NOMO-1 treated with dmso at 0.1 percent for 144 hours (cell line): ENCODE measurements at regions not wholly inside any gene's neighbourhood (a gene's known extent, or its start where the extent isn't known, plus 50 kb on each side); places are given as distances from the start of the nearest gene placed in this dataset.

Source experiments
- DNase-seq: peaks from one replicate; lab custom pipeline; 2025; ENCODE audit not compliant: unreplicated experiment; lab: John Stamatoyannopoulos, UW

DNA sequence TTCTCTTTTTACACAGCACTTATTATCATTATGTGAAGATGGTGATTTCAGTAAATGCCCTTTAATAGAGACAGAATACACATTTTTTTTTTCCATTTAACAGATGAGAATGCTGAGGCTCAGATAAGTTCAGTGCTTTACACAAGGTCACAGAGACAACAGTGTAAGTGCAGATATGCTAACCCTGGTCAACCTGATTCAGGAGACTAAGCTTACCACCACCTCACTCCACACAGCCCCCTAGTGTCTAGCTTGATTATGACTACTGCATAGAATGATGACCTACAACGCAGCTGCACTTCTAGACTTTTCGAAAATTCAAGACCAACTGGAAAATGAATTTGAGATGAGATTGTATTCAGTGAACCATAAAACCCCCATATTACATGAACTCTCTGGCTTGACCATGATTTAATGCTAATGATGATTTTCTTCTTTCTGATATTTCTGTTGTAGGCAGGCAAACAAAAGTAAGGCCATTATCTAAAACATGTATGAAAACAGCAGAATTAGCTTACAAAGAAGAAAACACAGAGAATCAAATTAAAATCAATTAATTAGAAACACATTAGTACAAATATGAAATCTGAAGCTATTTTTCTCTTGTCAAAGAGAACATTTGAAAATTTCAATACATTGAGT is 212.1 kb upstream of the PHACTR1 start:
- no peak for DNase-seq

DNA sequence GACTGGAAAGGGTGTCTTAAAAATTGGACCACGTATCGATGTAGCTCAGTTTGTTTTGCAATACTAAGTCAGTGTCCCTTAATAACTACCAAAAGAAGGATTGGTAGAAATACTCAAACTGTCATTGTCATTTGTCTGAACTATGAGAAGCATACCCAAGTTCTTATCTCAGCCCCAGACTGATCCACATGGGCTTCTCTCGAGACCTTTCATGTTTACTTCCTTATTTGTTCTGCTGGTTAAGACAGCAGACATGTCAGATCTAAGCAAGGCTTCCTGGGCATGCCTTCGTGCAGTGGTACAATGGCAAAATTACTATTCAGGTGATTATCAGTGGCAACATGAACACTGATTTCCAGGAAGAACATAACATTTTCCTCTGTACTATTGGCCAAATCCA is 211.1 kb upstream of the PHACTR1 start:
- no peak for DNase-seq

DNA sequence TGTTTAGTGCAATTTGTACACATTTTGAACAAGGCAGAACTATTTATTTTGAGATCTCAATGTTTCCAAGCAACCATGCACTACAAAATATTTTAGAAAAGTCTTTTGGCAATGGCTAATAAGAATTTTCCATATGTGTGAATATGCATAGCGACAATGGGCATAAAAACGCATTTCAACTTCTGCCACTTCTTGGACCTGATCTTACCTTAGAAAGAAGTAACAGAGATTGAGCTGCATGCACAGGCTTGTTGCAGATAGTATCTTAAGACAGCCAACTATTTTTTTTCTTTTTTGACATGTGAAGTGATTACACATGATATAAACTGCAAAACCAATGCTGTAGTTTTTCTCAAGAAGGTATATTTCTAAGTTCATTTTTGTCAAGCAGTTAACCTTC is 210.4 kb upstream of the PHACTR1 start:
- DNase-seq = no peak

DNA sequence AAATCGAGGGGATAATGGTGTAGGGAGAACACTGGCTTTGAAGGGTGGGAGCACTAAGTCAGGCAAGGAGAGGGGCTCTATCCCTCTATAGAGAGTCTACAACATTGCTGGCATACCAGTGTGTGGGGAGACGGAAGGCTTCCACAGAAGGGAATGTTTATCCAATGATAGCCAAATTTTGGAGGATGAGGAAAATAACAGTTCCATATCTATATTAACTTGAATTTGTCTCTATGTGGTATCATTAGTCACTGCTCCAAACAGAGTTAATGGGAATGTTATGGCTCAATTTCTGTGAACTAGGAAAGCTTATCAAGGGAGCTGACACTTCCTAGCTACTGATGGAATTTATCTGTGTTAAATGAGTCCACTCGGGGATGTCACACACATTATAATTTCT is 208.9 kb upstream of the PHACTR1 start:
- no peak for DNase-seq

DNA sequence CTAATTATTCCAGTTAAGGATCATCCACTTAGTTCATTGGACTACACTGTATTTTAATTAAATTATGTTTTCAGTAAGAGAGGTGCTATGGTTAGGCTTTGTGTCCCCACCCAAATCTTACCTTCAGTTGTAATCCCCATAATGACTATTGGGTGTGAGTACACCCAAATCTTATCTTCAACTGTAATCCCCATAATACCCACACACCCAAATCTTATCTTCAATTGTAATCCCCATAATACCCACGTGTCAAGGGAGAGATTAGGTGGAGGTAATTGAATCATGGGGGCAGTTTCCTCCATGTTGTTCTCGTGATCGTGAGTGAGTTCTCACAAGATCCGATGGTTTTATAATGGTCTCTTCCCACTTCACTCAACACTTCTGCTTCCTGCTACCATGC is 208.0 kb upstream of the PHACTR1 start:
- DNase-seq = no peak

DNA sequence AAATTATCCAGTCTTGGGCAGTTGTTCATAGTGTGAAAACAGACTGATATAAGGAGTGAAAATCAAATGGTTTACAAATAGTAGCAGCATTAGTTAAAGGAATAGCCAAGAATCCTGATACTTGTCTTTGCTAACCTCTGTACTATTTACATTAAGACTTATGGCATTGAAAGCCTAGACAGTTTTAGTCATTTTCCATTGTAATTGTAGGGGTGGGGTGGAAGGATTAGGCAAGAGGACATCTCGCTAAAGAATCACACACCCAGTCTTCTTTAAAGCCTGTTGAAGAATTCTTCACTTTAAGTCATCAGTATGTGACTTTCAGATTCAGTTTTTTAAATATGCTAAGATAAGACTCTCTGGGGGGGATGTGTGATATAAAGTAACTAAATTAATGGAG is 207.5 kb upstream of the PHACTR1 start:
- no peak for DNase-seq

DNA sequence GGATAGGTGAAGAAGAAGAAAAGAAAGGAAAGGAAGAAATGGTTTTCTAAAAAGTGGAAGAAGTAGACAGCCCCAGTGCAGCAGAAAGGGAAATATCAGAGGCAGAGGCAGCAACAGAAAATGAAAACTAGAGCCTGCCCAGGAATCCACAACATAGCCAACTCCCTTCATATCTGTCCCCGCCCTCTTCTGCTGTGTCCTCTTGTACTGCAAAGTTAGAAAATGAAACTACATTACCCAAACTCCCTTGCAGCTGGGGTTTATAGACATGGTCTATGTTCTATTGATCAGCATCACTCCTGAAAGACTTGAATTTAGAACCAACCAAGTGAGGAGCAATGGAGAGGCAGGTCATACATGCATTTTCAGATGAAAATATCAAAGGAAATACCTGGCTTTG is 200.5 kb upstream of the PHACTR1 start:
- DNase-seq = no peak

DNA sequence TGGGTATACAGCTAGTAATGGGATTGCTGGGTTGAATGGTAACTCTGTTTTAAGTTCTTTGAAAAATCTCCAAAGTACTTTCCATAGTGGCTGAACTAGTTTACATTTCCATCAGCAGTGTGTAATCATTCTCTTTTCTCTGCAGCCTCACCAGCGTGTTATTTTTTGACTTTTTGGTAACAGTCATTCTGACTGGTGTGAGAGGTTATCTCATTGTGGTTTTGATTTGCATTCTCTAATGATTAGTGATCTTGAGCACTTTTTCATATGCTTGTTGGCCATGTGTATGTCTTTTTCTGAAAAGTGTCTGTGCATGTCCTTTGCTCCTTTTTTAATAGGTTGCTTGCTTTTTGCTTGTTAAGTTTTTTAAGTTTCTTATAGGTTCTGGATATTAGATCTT is 194.2 kb upstream of the PHACTR1 start:
- no peak for DNase-seq

DNA sequence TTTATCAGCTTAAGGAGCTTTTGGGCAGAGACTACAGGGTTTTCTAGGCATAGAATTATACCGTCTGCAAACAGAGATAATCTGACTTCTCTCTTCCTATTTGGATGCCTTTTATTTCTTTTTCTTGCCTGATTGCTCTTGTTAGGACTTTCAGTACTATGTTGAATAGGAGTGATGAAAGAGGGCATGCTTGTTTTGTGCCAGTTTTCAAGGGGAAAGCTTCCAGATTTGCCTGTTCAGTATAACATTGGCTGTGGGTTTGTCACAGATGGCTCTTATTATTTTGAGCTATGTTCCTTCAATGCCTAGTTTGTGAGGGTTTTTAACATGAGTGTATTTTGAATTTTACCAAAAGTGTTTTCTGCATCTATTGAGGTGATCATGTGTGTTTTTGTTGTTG is 192.8 kb upstream of the PHACTR1 start:
- no peak for DNase-seq

DNA sequence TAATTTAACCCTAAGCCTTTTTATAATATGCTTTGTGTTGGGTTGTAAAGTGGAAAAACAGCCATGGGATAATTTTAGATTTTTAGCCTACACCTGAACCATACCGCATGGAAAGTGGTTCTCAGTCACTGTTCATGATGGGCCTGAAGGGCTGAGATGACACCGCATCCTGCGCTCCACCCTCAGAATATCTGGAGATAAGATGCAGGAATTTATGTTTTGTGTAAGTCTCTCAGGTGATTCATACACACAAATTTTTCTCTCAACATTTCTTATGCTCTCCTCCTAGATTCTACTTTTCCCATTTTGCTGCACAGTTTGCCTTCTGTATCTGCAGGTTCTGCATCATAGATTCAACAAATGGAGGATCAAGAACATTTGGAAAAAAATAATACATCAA is 191.3 kb upstream of the PHACTR1 start:
- no peak for DNase-seq

DNA sequence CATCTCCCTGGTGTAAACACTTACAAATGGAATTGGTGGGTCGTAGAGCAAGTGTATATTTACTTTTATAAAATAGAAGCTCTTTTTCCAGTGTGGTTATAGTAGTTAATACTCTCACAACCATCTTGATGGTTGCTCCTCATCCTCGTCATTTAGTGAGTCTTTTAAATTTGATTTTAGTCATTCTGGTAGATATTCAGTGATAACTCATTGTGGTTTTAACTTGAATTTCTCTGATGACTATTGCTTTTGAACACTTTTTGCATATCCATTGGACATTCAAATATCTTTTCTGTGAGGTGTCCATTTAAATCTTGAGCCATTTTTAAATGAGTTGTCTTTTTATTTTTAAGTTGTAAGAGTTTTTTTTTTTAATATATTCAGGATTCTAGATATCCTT is 189.2 kb upstream of the PHACTR1 start:
- DNase-seq = no peak

DNA sequence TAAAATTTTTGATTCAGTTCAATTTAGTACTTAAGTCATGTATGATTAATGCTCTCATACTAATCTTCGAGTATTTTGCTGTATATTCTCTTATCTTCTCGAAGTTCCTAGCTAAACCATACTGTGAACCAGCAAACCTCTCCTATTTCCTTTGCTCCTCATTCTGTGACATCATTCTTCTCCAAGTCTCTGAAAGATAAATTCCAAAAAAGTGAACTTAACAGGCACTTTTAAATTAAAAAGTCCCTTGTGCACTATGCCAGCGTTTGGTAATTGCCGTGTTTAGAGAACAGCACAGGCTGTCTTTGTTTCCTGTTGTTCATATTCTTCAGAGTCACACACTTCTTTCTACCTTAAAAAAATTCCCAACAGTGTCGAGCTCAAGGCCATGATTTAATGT is 188.4 kb upstream of the PHACTR1 start:
- no peak for DNase-seq

DNA sequence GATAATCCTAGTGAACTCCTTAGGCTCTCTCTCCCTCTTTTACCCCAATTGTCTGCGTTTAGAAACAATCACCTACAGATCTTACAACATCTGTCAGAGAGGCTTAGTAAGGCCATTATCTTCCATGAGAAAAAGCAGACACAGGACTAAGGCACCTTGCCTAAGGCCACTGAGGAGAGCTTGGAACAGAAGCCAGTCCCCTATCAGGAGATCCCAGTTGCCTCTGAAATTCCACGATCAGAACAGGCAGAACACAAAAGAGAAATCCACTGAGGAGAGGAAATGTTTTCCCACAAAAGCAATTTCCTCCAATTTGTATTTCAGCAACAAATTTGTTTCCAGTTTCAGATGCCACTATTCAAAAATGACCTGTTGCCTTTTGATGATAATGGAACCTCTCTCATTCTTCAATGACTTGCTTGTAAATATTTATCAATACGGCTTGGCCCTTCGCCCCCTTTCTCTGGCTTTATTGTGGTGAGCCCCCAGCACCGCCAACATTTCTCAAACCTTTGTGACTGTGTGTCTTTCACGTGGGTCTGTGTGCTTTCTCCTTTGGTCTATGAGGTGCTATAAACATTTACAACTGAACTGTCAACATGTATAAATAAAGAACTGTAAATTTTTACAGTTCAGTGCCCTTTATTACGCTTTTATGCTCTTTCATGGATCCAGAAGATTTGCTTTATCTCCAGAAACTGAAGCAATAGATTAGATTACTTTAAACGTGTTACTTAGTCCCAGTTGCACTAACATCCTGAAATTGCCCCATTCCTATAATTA is 187.8 kb upstream of the PHACTR1 start:
- DNase-seq = no peak

DNA sequence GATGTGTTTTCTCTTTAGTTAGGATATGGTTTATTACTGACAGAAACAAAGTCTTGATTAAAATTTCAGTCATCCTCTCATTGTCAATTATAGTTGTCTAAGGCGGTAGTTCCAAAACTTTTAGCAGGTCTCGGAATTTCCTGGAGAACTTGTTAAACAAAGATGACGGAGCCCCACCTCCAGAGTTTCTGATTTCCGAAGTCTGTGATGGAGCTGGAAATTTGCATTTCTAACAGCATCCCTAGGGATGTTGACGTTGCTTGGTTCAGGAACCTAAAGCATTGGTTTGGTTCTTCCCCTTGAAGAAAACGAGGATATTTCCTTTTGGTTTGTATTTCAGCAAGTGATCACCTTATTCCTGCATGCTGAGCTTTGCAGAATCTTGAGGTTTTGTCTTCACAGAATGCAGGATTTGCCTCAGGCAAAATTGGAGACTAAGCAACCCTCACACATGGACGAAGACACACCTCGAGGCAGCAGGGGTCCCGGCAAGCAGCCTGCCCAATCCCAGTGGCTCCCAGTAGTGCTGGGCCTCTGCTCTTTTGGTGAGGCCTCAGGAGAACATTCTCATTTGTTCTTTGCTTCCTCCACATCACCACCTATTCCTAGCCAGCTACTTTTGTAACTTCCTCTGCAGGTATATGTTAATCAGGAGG is 187.1 kb upstream of the PHACTR1 start:
- no peak for DNase-seq

DNA sequence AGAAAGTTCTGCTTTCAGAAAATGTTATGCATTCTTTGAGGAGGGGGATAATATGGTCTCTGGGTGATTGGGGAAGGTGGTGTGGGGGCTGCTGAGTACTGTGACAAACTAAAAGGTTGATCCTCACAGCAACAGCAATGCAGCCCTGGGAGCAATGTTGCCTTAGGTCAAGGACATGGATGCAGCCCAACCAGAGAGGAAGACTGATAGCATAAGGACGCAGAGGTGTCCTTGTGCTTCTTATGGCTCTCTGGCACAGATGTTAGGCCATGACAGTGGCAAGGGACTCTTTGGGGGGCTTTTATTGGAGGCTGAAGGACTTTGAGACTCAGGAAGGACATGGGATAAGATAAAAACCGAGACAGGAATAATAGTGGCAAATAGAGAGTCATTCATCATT is 186.2 kb upstream of the PHACTR1 start:
- DNase-seq = no peak

DNA sequence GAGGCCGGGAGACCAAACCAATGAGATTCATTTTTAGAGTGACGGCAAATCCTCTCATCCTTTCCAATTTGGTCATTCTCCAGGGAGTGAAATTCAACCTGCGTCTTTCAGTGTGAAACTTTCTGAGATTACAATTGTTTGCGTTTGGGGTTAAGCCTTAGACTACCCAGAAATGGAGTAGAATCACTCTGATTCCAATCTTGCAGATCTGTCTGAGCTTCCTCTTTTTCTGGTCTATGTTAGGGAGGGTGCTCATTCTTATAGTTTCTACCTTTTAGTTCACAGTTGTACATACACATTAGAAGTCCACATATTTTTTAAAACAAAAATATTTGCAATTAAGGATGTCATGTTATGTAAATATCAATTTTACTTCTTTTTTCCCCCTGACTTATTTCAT is 183.0 kb upstream of the PHACTR1 start:
- DNase-seq = no peak

DNA sequence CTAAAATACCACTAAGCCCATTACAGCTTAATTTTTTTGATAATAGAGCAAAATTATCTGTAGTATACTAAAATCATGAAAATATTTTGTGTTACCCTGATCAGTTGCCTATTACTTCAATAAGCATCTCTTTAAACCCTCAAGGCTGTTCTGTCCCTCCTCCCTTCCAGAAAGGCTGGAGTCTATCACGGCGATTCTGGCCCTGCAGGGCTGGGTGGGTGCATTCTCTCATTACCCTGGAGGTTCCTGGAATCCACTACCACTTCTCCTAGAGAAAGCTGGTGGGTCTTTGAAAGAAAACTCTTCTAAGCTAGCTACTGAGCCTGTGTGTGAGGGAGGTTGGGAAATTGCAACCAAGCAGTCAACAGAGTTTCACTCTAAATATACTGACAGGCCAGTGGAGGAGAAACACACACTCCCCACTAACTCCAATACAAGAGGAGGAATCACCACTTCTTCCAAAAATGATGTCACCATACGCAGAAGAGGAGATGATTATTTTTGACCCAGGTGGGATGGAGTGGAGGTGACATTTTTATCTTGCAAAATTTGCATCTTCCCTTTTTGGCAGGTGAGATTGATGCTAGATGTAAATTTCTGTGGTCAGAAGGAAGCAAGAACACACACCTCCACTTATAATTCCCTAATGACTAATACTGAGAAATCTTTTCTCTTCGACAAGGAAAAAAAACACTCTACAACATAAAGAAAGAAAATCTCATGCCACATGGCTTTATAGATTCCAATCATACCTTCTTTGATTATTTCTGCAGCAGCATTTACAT is 182.3 kb upstream of the PHACTR1 start:
- DNase-seq = no peak

DNA sequence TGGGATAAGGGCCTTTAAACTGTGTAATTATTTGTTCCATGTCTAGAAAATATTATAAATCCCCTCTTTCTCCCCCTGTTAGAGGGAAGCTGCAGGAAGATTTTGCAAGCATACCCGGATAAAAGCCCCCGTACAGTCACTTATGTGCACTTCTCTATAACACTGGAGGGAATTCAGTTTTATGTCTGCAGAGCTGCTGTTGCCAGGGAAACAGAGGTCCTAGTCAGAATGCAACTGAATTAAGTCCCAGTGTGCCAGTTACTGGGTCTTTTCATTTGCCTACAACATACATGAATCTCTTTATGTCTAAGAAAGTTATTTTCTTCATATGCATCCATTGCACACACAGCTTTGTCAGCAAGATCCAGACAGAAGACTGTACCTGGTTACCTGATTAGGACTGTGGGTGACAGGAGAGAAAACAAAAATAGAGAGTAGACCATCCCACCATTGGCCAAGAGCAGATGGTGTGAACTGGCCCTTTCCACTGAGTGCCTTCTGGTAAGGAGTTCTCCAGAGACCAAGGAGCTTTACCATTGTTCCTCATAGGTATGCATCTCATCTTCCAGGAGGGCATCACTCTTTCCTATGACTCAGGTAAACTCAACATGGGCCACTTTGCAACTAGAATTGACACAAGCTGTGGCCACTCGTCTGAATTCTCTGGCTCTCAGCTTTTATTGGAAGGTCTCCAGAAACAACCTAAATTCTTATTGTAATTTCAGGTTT is 180.8 kb upstream of the PHACTR1 start:
- DNase-seq = no peak

DNA sequence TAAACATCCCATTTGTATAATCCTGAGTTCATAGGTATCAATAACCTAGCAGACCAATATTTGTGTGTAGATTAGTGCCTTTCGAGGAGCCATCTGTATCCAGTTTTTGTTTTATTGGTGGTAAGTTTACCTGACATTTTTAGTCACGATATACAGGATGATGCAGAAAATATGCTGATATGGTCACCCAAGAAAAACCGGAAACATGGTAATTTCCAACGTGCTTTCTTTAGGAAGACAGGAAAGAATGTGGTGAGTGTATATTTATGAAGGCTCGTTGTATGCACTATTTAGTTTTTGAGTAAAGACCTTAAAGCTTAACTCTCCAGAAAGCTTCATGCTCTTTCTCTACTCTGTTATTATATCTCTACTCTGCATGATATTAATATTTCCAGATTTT is 180.2 kb upstream of the PHACTR1 start:
- no peak for DNase-seq

DNA sequence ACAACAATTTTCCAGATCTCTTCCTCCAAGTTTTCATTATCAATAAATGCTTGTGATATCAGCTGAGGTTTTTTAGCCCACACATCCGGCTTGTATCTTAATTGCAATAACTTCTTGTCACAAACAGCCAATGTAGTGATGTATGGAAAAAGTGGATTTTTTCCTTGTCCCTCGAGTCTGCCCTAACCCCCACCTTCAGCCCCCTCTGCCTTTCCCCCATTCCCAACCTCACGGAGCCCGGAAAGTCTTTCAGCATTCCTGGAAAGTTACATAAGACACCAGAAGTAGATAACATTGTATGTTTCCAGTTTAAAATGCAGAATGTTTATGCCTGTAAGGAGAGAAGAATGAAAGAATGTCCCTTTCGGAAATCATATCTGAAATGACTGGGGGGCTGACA is 179.2 kb upstream of the PHACTR1 start:
- DNase-seq = no peak

DNA sequence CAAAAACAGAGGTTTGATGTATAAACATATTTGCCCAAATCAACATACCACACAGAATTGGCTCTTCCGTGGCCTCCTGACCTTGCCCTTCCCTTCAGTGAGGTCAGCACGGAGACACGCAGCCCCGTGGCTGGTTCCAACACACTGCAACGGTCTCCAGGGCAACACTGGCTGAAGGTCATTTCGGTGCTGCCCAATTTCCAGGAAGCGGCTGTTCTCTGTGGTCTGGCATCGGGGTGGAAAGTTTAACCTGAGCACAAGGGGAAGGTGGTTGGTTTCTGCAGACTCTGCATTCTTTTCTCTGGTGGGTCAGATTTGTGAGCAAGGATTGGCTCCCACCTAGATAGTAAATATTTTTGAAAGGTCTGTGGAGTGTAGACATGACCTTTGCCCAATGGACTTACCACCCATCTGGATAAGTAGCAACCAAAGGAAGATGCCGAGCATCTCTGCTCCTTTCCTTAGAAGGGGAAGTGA is 177.6 kb upstream of the PHACTR1 start:
- no peak for DNase-seq
